GM23338 (cell line): ENCODE measurements at regions not wholly inside any gene's neighbourhood (a gene's known extent, or its start where the extent isn't known, plus 50 kb on each side); places are given as distances from the start of the nearest gene placed in this dataset.

Experiments
- ATAC-seq: fragments of 200-7000 bp; cut with Tn5 transposase; 3 replicates; pipeline ENCODE4 v1.9.1; 2020
- DNase-seq: peaks from one replicate; pipeline ENCODE4 v3.0.0-alpha.2; 2015; ENCODE audit warnings: low spot score
- H2AFZ ChIP-seq: fragments of 200-600 bp; sonication (generic); 2 replicates; pipeline ENCODE4 v1.8.0; 2016; ENCODE audit warnings: antibody characterized with exemption, mild to moderate bottlenecking, moderate library complexity
- H3F3A ChIP-seq: fragments of 200-600 bp; sonication (generic); replicated peaks from 2 replicates; pipeline ENCODE4 v1.8.0; 2017; ENCODE audit warnings: antibody characterized with exemption, mixed run types, low read depth
- H3K27ac ChIP-seq: fragments of 200-600 bp; sonication (generic); 2 replicates; pipeline ENCODE4 v1.6.1; 2016; ENCODE audit warnings: low read depth
- H3K27me3 ChIP-seq: fragments of 200-600 bp; sonication (generic); 2 replicates; pipeline ENCODE4 v1.8.0; 2016; ENCODE audit warnings: mild to moderate bottlenecking, mixed run types, moderate library complexity; ENCODE audit not compliant: insufficient read depth
- H3K36me3 ChIP-seq: fragments of 200-600 bp; sonication (generic); 2 replicates; pipeline ENCODE4 v1.8.0; 2016; ENCODE audit warnings: mild to moderate bottlenecking; ENCODE audit not compliant: insufficient read depth
- H3K4me1 ChIP-seq: fragments of 200-600 bp; sonication (generic); 2 replicates; pipeline ENCODE4 v1.8.0; 2016; ENCODE audit warnings: mild to moderate bottlenecking, moderate library complexity; ENCODE audit not compliant: insufficient read depth
- H3K4me2 ChIP-seq: fragments of 200-600 bp; sonication (generic); 2 replicates; pipeline ENCODE4 v1.7.1; 2017; ENCODE audit warnings: mixed run types
- H3K4me3 ChIP-seq: fragments of 200-600 bp; sonication (generic); 2 replicates; pipeline ENCODE4 v1.6.1; 2016; ENCODE audit warnings: mixed run types
- H3K79me2 ChIP-seq: fragments of 200-600 bp; sonication (generic); replicated peaks from 2 replicates; pipeline ENCODE4 v1.8.0; 2017; ENCODE audit warnings: mild to moderate bottlenecking; ENCODE audit not compliant: insufficient read depth
- H3K9me2 ChIP-seq: fragments of 200-600 bp; sonication (generic); 2 replicates; pipeline ENCODE4 v1.8.0; 2017; ENCODE audit not compliant: insufficient read depth
- H4K20me1 ChIP-seq: fragments of 200-600 bp; sonication (generic); replicated peaks from 2 replicates; pipeline ENCODE4 v1.8.0; 2017; ENCODE audit warnings: mild to moderate bottlenecking; ENCODE audit not compliant: insufficient read depth
- H3K27ac Mint-ChIP-seq: 2 replicates; pipeline ENCODE4 v1.8.0; 2020; ENCODE audit warnings: inconsistent platforms, mild to moderate bottlenecking, moderate library complexity, mixed read lengths
- H3K27me3 Mint-ChIP-seq: 3 replicates; pipeline ENCODE4 v1.8.0; 2022; ENCODE audit warnings: low read depth, mild to moderate bottlenecking, moderate library complexity, mixed read lengths, inconsistent platforms; ENCODE audit not compliant: insufficient read depth, poor library complexity
- H3K36me3 Mint-ChIP-seq: 3 replicates; pipeline ENCODE4 v1.8.0; 2021; ENCODE audit warnings: low read depth, mild to moderate bottlenecking, inconsistent platforms, moderate library complexity, mixed read lengths
- H3K4me1 Mint-ChIP-seq: 3 replicates; pipeline ENCODE4 v1.8.0; 2020; ENCODE audit warnings: mild to moderate bottlenecking, inconsistent platforms, mixed read lengths
- H3K4me3 Mint-ChIP-seq: 3 replicates; pipeline ENCODE4 v1.8.0; 2021; ENCODE audit warnings: moderate library complexity, mild to moderate bottlenecking, inconsistent platforms, mixed read lengths
- H3K9me3 Mint-ChIP-seq: 3 replicates; pipeline ENCODE4 v1.8.0; 2020; ENCODE audit warnings: moderate library complexity, mild to moderate bottlenecking, inconsistent platforms, mixed read lengths
- CREB1 ChIP-seq: fragments of 250-450 bp; sonication (Bioruptor Pico); IDR thresholded peaks from 2 replicates; pipeline ENCODE4 v1.5.0; 2020; ENCODE audit warnings: low read depth, mild to moderate bottlenecking, moderate library complexity
- EZH2 ChIP-seq: fragments of 200-600 bp; sonication (generic); IDR thresholded peaks from one replicate; pipeline ENCODE4 v1.8.0; 2017; ENCODE audit warnings: antibody characterized with exemption, mild to moderate bottlenecking, low read depth; ENCODE audit not compliant: unreplicated experiment
- JUNB ChIP-seq: IDR thresholded peaks from one replicate; pipeline ENCODE4 v1.6.1; 2016; ENCODE audit warnings: antibody characterized with exemption; ENCODE audit not compliant: unreplicated experiment
- NANOG ChIP-seq: IDR thresholded peaks from 2 replicates; pipeline ENCODE4 v1.6.1; 2016; ENCODE audit warnings: antibody characterized with exemption, borderline replicate concordance
- POLR2AphosphoS5 ChIP-seq: IDR thresholded peaks from 2 replicates; pipeline ENCODE4 v1.6.1; 2016; ENCODE audit warnings: antibody characterized with exemption, low read depth
- STAT1 ChIP-seq: IDR thresholded peaks from one replicate; pipeline ENCODE4 v1.6.1; 2016; ENCODE audit warnings: antibody characterized with exemption; ENCODE audit not compliant: unreplicated experiment
- ZNF114 ChIP-seq: fragments of 250-450 bp; sonication (Bioruptor Pico); IDR thresholded peaks from 2 replicates; pipeline ENCODE4 v1.5.0; 2020; ENCODE audit warnings: mild to moderate bottlenecking, moderate library complexity
- ZNF331 ChIP-seq: fragments of 250-450 bp; sonication (Bioruptor Pico); IDR thresholded peaks from 2 replicates; pipeline ENCODE4 v1.5.0; 2020; ENCODE audit warnings: low read depth, mild to moderate bottlenecking, moderate library complexity
- TF ChIP-seq, protein P1 (sequence below): fragments of 250-450 bp; sonication (Bioruptor Pico); IDR thresholded peaks from 2 replicates; pipeline ENCODE4 v1.5.0; 2020; ENCODE audit warnings: mild to moderate bottlenecking, moderate library complexity
- TF ChIP-seq, protein P2 (sequence below): IDR thresholded peaks from one replicate; pipeline ENCODE4 v1.6.1; 2018; ENCODE audit warnings: antibody characterized with exemption; ENCODE audit not compliant: unreplicated experiment
- TF ChIP-seq, protein P3 (sequence below), 2 experiments: fragments of 200-600 bp in 1 of 2; sonication (generic) in 1 of 2; conservative IDR thresholded peaks; 2 replicates each; pipeline versions ENCODE4 v1.5.1 to v1.6.1; 2016 to 2017; ENCODE audit warnings: antibody characterized with exemption in 2 of 2, low read depth in 2 of 2, mild to moderate bottlenecking in 2 of 2, moderate library complexity in 1 of 2
- TF ChIP-seq, protein P4 (sequence below): IDR thresholded peaks from 2 replicates; pipeline ENCODE4 v1.6.1; 2016; ENCODE audit warnings: antibody characterized with exemption

DNA sequence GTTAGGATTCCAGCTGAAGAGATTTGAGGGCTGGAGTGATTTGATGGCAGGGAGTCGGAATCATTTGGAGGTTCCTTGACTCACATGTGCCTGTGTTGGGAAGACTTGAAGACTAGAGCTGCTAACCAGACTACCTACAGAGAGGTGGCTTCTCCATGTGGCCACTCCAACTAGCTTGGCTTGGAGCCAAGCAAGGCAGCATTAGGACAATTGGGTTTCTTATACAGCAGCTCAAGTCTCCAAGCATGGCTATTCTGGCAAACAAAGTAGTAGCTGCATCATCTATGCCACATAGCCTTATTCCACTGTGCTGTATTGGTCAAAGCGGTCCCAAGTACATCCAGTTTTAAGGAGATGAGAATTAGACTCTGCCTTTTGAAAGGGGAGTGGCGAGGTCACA lies 171.7 kb upstream of the SLC4A4 start (continued):
- TF ChIP-seq, protein P1, sequence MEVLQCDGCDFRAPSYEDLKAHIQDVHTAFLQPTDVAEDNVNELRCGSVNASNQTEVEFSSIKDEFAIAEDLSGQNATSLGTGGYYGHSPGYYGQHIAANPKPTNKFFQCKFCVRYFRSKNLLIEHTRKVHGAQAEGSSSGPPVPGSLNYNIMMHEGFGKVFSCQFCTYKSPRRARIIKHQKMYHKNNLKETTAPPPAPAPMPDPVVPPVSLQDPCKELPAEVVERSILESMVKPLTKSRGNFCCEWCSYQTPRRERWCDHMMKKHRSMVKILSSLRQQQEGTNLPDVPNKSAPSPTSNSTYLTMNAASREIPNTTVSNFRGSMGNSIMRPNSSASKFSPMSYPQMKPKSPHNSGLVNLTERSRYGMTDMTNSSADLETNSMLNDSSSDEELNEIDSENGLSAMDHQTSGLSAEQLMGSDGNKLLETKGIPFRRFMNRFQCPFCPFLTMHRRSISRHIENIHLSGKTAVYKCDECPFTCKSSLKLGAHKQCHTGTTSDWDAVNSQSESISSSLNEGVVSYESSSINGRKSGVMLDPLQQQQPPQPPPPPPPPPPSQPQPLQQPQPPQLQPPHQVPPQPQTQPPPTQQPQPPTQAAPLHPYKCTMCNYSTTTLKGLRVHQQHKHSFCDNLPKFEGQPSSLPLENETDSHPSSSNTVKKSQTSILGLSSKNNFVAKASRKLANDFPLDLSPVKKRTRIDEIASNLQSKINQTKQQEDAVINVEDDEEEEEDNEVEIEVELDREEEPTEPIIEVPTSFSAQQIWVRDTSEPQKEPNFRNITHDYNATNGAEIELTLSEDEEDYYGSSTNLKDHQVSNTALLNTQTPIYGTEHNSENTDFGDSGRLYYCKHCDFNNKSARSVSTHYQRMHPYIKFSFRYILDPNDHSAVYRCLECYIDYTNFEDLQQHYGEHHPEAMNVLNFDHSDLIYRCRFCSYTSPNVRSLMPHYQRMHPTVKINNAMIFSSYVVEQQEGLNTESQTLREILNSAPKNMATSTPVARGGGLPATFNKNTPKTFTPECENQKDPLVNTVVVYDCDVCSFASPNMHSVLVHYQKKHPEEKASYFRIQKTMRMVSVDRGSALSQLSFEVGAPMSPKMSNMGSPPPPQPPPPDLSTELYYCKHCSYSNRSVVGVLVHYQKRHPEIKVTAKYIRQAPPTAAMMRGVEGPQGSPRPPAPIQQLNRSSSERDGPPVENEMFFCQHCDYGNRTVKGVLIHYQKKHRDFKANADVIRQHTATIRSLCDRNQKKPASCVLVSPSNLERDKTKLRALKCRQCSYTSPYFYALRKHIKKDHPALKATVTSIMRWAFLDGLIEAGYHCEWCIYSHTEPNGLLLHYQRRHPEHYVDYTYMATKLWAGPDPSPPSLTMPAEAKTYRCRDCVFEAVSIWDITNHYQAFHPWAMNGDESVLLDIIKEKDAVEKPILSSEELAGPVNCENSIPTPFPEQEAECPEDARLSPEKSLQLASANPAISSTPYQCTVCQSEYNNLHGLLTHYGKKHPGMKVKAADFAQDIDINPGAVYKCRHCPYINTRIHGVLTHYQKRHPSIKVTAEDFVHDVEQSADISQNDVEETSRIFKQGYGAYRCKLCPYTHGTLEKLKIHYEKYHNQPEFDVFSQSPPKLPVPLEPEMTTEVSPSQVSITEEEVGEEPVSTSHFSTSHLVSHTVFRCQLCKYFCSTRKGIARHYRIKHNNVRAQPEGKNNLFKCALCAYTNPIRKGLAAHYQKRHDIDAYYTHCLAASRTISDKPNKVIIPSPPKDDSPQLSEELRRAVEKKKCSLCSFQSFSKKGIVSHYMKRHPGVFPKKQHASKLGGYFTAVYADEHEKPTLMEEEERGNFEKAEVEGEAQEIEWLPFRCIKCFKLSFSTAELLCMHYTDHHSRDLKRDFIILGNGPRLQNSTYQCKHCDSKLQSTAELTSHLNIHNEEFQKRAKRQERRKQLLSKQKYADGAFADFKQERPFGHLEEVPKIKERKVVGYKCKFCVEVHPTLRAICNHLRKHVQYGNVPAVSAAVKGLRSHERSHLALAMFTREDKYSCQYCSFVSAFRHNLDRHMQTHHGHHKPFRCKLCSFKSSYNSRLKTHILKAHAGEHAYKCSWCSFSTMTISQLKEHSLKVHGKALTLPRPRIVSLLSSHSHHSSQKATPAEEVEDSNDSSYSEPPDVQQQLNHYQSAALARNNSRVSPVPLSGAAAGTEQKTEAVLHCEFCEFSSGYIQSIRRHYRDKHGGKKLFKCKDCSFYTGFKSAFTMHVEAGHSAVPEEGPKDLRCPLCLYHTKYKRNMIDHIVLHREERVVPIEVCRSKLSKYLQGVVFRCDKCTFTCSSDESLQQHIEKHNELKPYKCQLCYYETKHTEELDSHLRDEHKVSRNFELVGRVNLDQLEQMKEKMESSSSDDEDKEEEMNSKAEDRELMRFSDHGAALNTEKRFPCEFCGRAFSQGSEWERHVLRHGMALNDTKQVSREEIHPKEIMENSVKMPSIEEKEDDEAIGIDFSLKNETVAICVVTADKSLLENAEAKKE (CRISPR knock-in tag): no peak

DNA sequence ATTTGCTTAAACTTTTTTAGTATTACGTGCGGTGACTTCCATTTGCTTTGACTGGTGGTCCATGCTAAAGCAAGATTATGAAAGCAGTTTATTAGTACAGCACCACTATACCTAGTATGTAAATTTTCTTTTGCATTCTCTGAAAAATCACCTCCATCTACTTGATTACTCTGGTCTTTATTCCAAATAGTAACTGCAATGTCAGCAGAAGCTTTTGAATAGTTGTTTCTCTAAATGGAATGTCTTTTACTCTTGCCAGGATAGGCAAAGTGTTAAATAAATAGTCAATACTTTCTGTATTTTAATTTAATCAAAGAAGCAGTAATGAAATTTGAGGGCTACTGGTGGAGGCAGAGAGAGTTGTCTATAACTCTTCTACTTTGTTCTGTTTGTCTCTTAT lies 167.2 kb upstream of the SLC4A4 start:
- H4K20me1 ChIP-seq: no peaks in the 10 kb centered on the region
- H3K27me3 ChIP-seq: no peaks in the 10 kb centered on the region
- peaks cover 18% of the 10 kb centered on the region for H3K36me3 Mint-ChIP-seq
- H3F3A ChIP-seq: no peaks in the 10 kb centered on the region
- H3K4me1 ChIP-seq: no peaks in the 10 kb centered on the region
- H2AFZ ChIP-seq: no peak overlapping the region
- H3K4me3 Mint-ChIP-seq: no peak overlapping the region
- H3K27me3 Mint-ChIP-seq: no peaks in the 10 kb centered on the region
- H3K4me1 Mint-ChIP-seq: no peaks in the 10 kb centered on the region
- H3K27ac ChIP-seq: no peak overlapping the region
- TF ChIP-seq, protein P2, sequence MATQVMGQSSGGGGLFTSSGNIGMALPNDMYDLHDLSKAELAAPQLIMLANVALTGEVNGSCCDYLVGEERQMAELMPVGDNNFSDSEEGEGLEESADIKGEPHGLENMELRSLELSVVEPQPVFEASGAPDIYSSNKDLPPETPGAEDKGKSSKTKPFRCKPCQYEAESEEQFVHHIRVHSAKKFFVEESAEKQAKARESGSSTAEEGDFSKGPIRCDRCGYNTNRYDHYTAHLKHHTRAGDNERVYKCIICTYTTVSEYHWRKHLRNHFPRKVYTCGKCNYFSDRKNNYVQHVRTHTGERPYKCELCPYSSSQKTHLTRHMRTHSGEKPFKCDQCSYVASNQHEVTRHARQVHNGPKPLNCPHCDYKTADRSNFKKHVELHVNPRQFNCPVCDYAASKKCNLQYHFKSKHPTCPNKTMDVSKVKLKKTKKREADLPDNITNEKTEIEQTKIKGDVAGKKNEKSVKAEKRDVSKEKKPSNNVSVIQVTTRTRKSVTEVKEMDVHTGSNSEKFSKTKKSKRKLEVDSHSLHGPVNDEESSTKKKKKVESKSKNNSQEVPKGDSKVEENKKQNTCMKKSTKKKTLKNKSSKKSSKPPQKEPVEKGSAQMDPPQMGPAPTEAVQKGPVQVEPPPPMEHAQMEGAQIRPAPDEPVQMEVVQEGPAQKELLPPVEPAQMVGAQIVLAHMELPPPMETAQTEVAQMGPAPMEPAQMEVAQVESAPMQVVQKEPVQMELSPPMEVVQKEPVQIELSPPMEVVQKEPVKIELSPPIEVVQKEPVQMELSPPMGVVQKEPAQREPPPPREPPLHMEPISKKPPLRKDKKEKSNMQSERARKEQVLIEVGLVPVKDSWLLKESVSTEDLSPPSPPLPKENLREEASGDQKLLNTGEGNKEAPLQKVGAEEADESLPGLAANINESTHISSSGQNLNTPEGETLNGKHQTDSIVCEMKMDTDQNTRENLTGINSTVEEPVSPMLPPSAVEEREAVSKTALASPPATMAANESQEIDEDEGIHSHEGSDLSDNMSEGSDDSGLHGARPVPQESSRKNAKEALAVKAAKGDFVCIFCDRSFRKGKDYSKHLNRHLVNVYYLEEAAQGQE: no peak
- TF ChIP-seq CREB1 (CRISPR knock-in tag): no peak
- TF ChIP-seq POLR2AphosphoS5: no peak
- no peak for TF ChIP-seq ZNF331 (CRISPR knock-in tag)
- TF ChIP-seq NANOG: no peak
- TF ChIP-seq STAT1: no peak
- no peak for TF ChIP-seq EZH2
- TF ChIP-seq JUNB: no peak
- TF ChIP-seq ZNF114: no peak
- TF ChIP-seq, protein P3, sequence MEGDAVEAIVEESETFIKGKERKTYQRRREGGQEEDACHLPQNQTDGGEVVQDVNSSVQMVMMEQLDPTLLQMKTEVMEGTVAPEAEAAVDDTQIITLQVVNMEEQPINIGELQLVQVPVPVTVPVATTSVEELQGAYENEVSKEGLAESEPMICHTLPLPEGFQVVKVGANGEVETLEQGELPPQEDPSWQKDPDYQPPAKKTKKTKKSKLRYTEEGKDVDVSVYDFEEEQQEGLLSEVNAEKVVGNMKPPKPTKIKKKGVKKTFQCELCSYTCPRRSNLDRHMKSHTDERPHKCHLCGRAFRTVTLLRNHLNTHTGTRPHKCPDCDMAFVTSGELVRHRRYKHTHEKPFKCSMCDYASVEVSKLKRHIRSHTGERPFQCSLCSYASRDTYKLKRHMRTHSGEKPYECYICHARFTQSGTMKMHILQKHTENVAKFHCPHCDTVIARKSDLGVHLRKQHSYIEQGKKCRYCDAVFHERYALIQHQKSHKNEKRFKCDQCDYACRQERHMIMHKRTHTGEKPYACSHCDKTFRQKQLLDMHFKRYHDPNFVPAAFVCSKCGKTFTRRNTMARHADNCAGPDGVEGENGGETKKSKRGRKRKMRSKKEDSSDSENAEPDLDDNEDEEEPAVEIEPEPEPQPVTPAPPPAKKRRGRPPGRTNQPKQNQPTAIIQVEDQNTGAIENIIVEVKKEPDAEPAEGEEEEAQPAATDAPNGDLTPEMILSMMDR (conservative IDR thresholded peaks at IDR 0.05; ENCODE audit: low read depth in 2 of 2): no peak
- TF ChIP-seq, protein P4, sequence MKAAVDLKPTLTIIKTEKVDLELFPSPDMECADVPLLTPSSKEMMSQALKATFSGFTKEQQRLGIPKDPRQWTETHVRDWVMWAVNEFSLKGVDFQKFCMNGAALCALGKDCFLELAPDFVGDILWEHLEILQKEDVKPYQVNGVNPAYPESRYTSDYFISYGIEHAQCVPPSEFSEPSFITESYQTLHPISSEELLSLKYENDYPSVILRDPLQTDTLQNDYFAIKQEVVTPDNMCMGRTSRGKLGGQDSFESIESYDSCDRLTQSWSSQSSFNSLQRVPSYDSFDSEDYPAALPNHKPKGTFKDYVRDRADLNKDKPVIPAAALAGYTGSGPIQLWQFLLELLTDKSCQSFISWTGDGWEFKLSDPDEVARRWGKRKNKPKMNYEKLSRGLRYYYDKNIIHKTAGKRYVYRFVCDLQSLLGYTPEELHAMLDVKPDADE: no peak
- no peak overlapping the region for H3K4me3 ChIP-seq
- H3K9me2 ChIP-seq: no peaks in the 10 kb centered on the region
- no peak overlapping the region for H3K27ac Mint-ChIP-seq
- peaks cover 5% of the 10 kb centered on the region; the same call in 1 of the 2 replicates for H3K36me3 ChIP-seq
- H3K79me2 ChIP-seq: no peaks in the 10 kb centered on the region
- no peak for DNase-seq
- no peak overlapping the region for H3K4me2 ChIP-seq
- no peak for ATAC-seq
- H3K9me3 Mint-ChIP-seq: peaks cover 31% of the 10 kb centered on the region
